K562 (cell line): ENCODE measurements at regions not wholly inside any gene's neighbourhood (a gene's known extent, or its start where the extent isn't known, plus 50 kb on each side); places are given as distances from the start of the nearest gene placed in this dataset.

Experiments
- ATAC-seq: fragments of 200-7000 bp; cut with Tn5 transposase; 3 replicates; pipeline ENCODE4 v1.9.1; 2020; ENCODE audit warnings: moderate library complexity
- BruUV-seq: library from RNA; stranded (reverse); fragments of 400-500 nt; replicated peaks from 2 replicates; lab custom pipeline; 2021; lab: Mats Ljungman, UMichigan
- CTCF ChIA-PET: fragments of 300-600 bp; formaldehyde crosslinking; extraction: SDS; loops from one replicate; lab custom pipeline; 2021; ENCODE audit warnings: low intra/inter-chr PET ratio; lab: Yijun Ruan, JAX
- POLR2A ChIA-PET: fragments of 300-600, 350-650 bp; sonication (Branson Sonifier 250); formaldehyde crosslinking; extraction: SDS; loops from one replicate; lab custom pipeline; 2021; ENCODE audit warnings: antibody characterized with exemption, inconsistent platforms; lab: Yijun Ruan, JAX
- DNase-seq, 4 experiments: peaks; one replicate each; pipeline versions ENCODE4 v3.0.0 to v3.0.0-alpha.2; 2011 to 2018; ENCODE audit warnings: low spot score in 3 of 4, mixed read lengths in 3 of 4; ENCODE audit errors: extremely low read depth in 1 of 4
- FAIRE-seq: peaks from 2 replicates; lab custom pipeline; 2011; peaks lifted over from hg19 to GRCh38; lab: Jason Lieb, UNC
- H2AFZ ChIP-seq: 2 replicates; pipeline ENCODE4 v1.6.0; 2011; ENCODE audit warnings: low read depth, low read length, control low read depth, inconsistent platforms
- H3K27ac ChIP-seq: fragments of 200-600 bp; 3 replicates; pipeline ENCODE4 v1.8.0; 2011; ENCODE audit warnings: low read depth, mild to moderate bottlenecking, control low read depth, inconsistent platforms, low read length, moderate library complexity, mixed read lengths; ENCODE audit errors: extremely low read depth
- H3K27me3 ChIP-seq, 2 experiments: fragments of 300-600 bp in 1 of 2; 2 replicates in 1 of 2; 3 replicates in 1 of 2; pipeline versions ENCODE4 v1.6.0 to v1.8.0; 2011; ENCODE audit warnings: inconsistent platforms in 2 of 2, low read length in 2 of 2, mild to moderate bottlenecking in 1 of 2, mixed read lengths in 1 of 2, moderate library complexity in 1 of 2; ENCODE audit not compliant: control insufficient read depth in 2 of 2, insufficient read depth in 2 of 2
- H3K36me3 ChIP-seq: fragments of 300-600 bp; 3 replicates; pipeline ENCODE4 v1.8.0; 2011; ENCODE audit warnings: mild to moderate bottlenecking, low read length, inconsistent platforms; ENCODE audit not compliant: control insufficient read depth, insufficient read depth
- H3K4me1 ChIP-seq, 2 experiments: fragments of 200-600 bp in 1 of 2; replicated peaks in 1 of 2; 2 replicates in 1 of 2; 3 replicates in 1 of 2; pipeline versions ENCODE4 v1.5.1 to v1.8.0; 2011; ENCODE audit warnings: inconsistent platforms in 2 of 2, low read length in 2 of 2, mild to moderate bottlenecking in 1 of 2, mixed read lengths in 1 of 2, moderate library complexity in 1 of 2; ENCODE audit not compliant: control insufficient read depth in 2 of 2, insufficient read depth in 2 of 2
- H3K4me2 ChIP-seq: 2 replicates; pipeline ENCODE4 v1.6.1; 2011; ENCODE audit warnings: low read length, control low read depth, inconsistent platforms, mixed read lengths; ENCODE audit not compliant: insufficient read depth
- H3K4me3 ChIP-seq: fragments of 200-600 bp; sonication (generic), shearing (Covaris generic); 2 replicates; pipeline ENCODE4 v1.5.1; 2016; ENCODE audit warnings: control low read depth, inconsistent platforms
- H3K79me2 ChIP-seq: fragments of 200-600 bp; 3 replicates; pipeline ENCODE4 v1.8.0; 2011; ENCODE audit warnings: low read length, inconsistent platforms; ENCODE audit not compliant: control insufficient read depth, insufficient read depth
- H3K9ac ChIP-seq, 2 experiments: 2 replicates each; pipeline versions ENCODE4 v1.6.0 to v1.6.1; 2011; ENCODE audit warnings: low read depth in 2 of 2, low read length in 2 of 2, control low read depth in 1 of 2, inconsistent platforms in 1 of 2, mild to moderate bottlenecking in 1 of 2, mixed read lengths in 1 of 2; ENCODE audit not compliant: insufficient read depth in 1 of 2
- H3K9me1 ChIP-seq: one replicate; pipeline ENCODE4 v1.6.0; 2011; ENCODE audit warnings: inconsistent platforms, mild to moderate bottlenecking, low read length, moderate library complexity; ENCODE audit not compliant: control insufficient read depth, insufficient read depth
- H3K9me3 ChIP-seq: replicated peaks from 2 replicates; pipeline ENCODE4 v1.5.1; 2011; ENCODE audit warnings: low read depth, low read length, inconsistent platforms; ENCODE audit not compliant: control insufficient read depth, insufficient read depth
- H4K20me1 ChIP-seq: replicated peaks from 2 replicates; pipeline ENCODE4 v1.6.1; 2011; ENCODE audit warnings: low read length, inconsistent platforms, mixed read lengths; ENCODE audit not compliant: control insufficient read depth, insufficient read depth
- CTCF ChIP-seq, 3 experiments: IDR thresholded peaks in 2 of 3; conservative IDR thresholded peaks in 1 of 3; 2 replicates each; pipeline ENCODE4 v1.5.1; 2011 to 2012; ENCODE audit warnings: low read length in 3 of 3, mild to moderate bottlenecking in 3 of 3, control low read depth in 2 of 3, improper control_type of control experiment in 1 of 3, inconsistent platforms in 1 of 3, low read depth in 1 of 3, mixed read lengths in 1 of 3, moderate library complexity in 1 of 3; ENCODE audit not compliant: insufficient read depth in 2 of 3
- CXXC5 ChIP-seq: fragments of 250-450 bp; sonication (Bioruptor Pico); IDR thresholded peaks from 2 replicates; pipeline ENCODE4 v1.8.0; 2022; ENCODE audit warnings: inconsistent platforms, mild to moderate bottlenecking, moderate library complexity
- FOXO4 ChIP-seq: fragments of 450-650 bp; formaldehyde crosslinking; IDR thresholded peaks from 2 replicates; pipeline ENCODE4 v1.4.0; 2020; ENCODE audit warnings: mild to moderate bottlenecking, moderate library complexity
- GATAD2B ChIP-seq: fragments of 450-650 bp; IDR thresholded peaks from 2 replicates; pipeline ENCODE4 v1.6.1; 2017; ENCODE audit warnings: mild to moderate bottlenecking, borderline replicate concordance
- MAZ ChIP-seq, 2 experiments: fragments of 450-650 bp in 1 of 2; sonication (generic) in 1 of 2; formaldehyde crosslinking; IDR thresholded peaks in 1 of 2; conservative IDR thresholded peaks in 1 of 2; 2 replicates each; pipeline versions ENCODE4 v1.4.0 to v1.5.0; 2020; ENCODE audit warnings: mild to moderate bottlenecking in 1 of 2, missing genetic modification reagents in 1 of 2
- MTA1 ChIP-seq: fragments of 450-650 bp; IDR thresholded peaks from 2 replicates; pipeline ENCODE4 v1.6.1; 2017; ENCODE audit warnings: borderline replicate concordance
- NFXL1 ChIP-seq: fragments of 450-650 bp; formaldehyde crosslinking; IDR thresholded peaks from 2 replicates; pipeline ENCODE4 v1.4.0; 2021; ENCODE audit warnings: mild to moderate bottlenecking
- NR3C1 ChIP-seq: sonication (generic); formaldehyde crosslinking; IDR thresholded peaks from 2 replicates; pipeline ENCODE4 v1.8.1; 2022; ENCODE audit warnings: missing genetic modification reagents
- NRF1 ChIP-seq, 2 experiments: fragments of 450-650 bp; IDR thresholded peaks in 1 of 2; conservative IDR thresholded peaks in 1 of 2; 2 replicates each; pipeline ENCODE4 v1.6.1; 2014; ENCODE audit warnings: mild to moderate bottlenecking in 2 of 2
- POLR3A ChIP-seq: IDR thresholded peaks from 2 replicates; pipeline ENCODE4 v1.6.1; 2011; ENCODE audit warnings: borderline replicate concordance, mild to moderate bottlenecking, moderate library complexity; ENCODE audit not compliant: insufficient read length, insufficient read depth; ENCODE audit errors: extremely low read depth
- POU5F1 ChIP-seq: fragments of 150-350 bp; IDR thresholded peaks from 2 replicates; pipeline ENCODE4 v1.6.1; 2014; ENCODE audit warnings: borderline replicate concordance, low read length, low read depth, mild to moderate bottlenecking; ENCODE audit not compliant: partially characterized antibody
- SRSF9 ChIP-seq: fragments of 200-400 bp; formaldehyde crosslinking; IDR thresholded peaks from 2 replicates; pipeline ENCODE4 v1.6.1; 2017; ENCODE audit warnings: low read depth, low read length, borderline replicate concordance
- STAT6 ChIP-seq: sonication (generic); formaldehyde crosslinking; IDR thresholded peaks from 2 replicates; pipeline ENCODE4 v1.8.1; 2023; ENCODE audit warnings: mild to moderate bottlenecking, missing genetic modification reagents
- TCF3 ChIP-seq: sonication (generic); formaldehyde crosslinking; IDR thresholded peaks from 2 replicates; pipeline ENCODE4 v1.4.0; 2020; ENCODE audit warnings: mild to moderate bottlenecking, missing genetic modification reagents
- WHSC1 ChIP-seq: IDR thresholded peaks from one replicate; pipeline ENCODE4 v1.6.1; 2012; ENCODE audit warnings: low read length, control low read depth, inconsistent platforms
- ZC3H11A ChIP-seq: IDR thresholded peaks from 2 replicates; pipeline ENCODE4 v1.6.1; 2012; ENCODE audit warnings: low read depth, low read length, improper control_type of control experiment
- ZNF197 ChIP-seq: fragments of 200-800 bp; sonication (Bioruptor generic); IDR thresholded peaks from 2 replicates; pipeline ENCODE4 v1.6.1; 2016; ENCODE audit warnings: low read depth, missing genetic modification characterization, missing compliant biosample characterization
- ZNF589 ChIP-seq: fragments of 200-800 bp; sonication (Bioruptor generic); IDR thresholded peaks from 2 replicates; pipeline ENCODE4 v1.6.1; 2016; ENCODE audit warnings: low read depth, missing genetic modification characterization, missing compliant biosample characterization
- ZSCAN32 ChIP-seq: fragments of 450-650 bp; formaldehyde crosslinking; IDR thresholded peaks from 2 replicates; pipeline ENCODE4 v1.4.0; 2020; ENCODE audit warnings: mild to moderate bottlenecking, moderate library complexity
- WGBS: fragments of 100-300 bp; shearing (Covaris generic); methylation state at CpG from one replicate; pipeline ENCODE4 v1.1.6; 2016; ENCODE audit warnings: low coverage, mixed read lengths; ENCODE audit not compliant: insufficient coverage; ENCODE audit errors: missing lambda C conversion rate; 5-methylcytosine and 5-hydroxymethylcytosine counted together
- in situ Hi-C: fragments of 300-500 bp; cut with MboI; formaldehyde crosslinking; loops from 4 replicates; pipeline ENCODE4 v1.15.0; 2018; ENCODE audit warnings: inconsistent platforms, mixed read lengths
- intact Hi-C: fragments of 100-400 bp; cut with micrococcal nuclease; formaldehyde crosslinking; loops from 2 replicates; pipeline ENCODE4 v1.14.2; 2022

GRCh38 chr18:78602430-78602829 is 377.2 kb upstream of the SALL3 start:
- Histone ChIP-seq H2AFZ (no peak overlapping the region), H3K27ac (no peak overlapping the region), H3K4me1 (no peaks in the 10 kb centered on the region), H3K27me3 (peaks cover 3 to 32% of the 10 kb centered on the region in 2 experiments; a peak in 4 of 5 replicates), H3K79me2 (no peaks in the 10 kb centered on the region), H3K4me2 (no peak overlapping the region), H3K9me3 (no peaks in the 10 kb centered on the region), H3K9ac (no peak overlapping the region), H4K20me1 (no peaks in the 10 kb centered on the region), H3K9me1 (no peaks in the 10 kb centered on the region), H3K4me3 (no peak overlapping the region), H3K36me3 (no peaks in the 10 kb centered on the region)
- WGBS, result 0% methylated on average over 7 of the region's 12 CpGs
- intact Hi-C loops (no loop called here), in situ Hi-C loops (no loop called here)
- TF ChIP-seq STAT6 (no peak), TCF3 (CRISPR knock-in tag) (no peak), NFXL1 (no peak), NR3C1 (CRISPR knock-in tag) (no peak), ZSCAN32 (CRISPR knock-in tag) (no peak), POLR3A (no peak), POU5F1 (no peak), GATAD2B (no peak), NRF1 (conservative IDR thresholded peaks at IDR 0.05 in 1 of 2, IDR thresholded peaks at IDR 0.05 in 1 of 2) (no peak), WHSC1 (no peak), SRSF9 (no peak), MAZ (CRISPR knock-in tag; conservative IDR thresholded peaks at IDR 0.05 in 1 of 2, IDR thresholded peaks at IDR 0.05 in 1 of 2) (no peak), ZNF589 (CRISPR knock-in tag) (no peak), CTCF (IDR thresholded peaks at IDR 0.05 in 2 of 3, conservative IDR thresholded peaks at IDR 0.05 in 1 of 3; ENCODE audit: insufficient read depth in 2 of 3, low read depth in 1 of 3, low read length in 3 of 3) (no peak), FOXO4 (CRISPR knock-in tag) (no peak), CXXC5 (no peak), ZNF197 (CRISPR knock-in tag) (no peak), ZC3H11A (no peak), MTA1 (no peak)
- CTCF ChIA-PET, result no interaction called here
- POLR2A ChIA-PET, result interaction anchor here (0.6 kb wide), 1 partner anchor 222 kb away, joined by 3 read pairs; no protein-coding TSS in a partner anchor
- no peak for ATAC-seq
- DNase-seq, result no peak
- no peak for FAIRE-seq
- BruUV-seq, result no TSS peak
